Tibial nerve (tissue), 4 donors: ENCODE measurements at regions not wholly inside any gene's neighbourhood (a gene's known extent, or its start where the extent isn't known, plus 50 kb on each side); places are given as distances from the start of the nearest gene placed in this dataset.

Experiments
- EP300 ChIP-seq, 2 donors: sonication (generic); formaldehyde crosslinking; IDR thresholded peaks; one replicate each; pipeline ENCODE4 v1.6.1; 2017; ENCODE audit warnings: antibody characterized with exemption in 2 of 2, mild to moderate bottlenecking in 1 of 2
- TF ChIP-seq, protein P1 (sequence below), 5 experiments: fragments of 200-600 bp in 3 of 5; fragments of 450-650 bp in 2 of 5; sonication (generic) in 3 of 5; IDR thresholded peaks; one replicate each; pipeline ENCODE4 v1.5.1; 2016 to 2019; ENCODE audit warnings: antibody characterized with exemption in 5 of 5, mild to moderate bottlenecking in 3 of 5, moderate library complexity in 2 of 5

DNA sequence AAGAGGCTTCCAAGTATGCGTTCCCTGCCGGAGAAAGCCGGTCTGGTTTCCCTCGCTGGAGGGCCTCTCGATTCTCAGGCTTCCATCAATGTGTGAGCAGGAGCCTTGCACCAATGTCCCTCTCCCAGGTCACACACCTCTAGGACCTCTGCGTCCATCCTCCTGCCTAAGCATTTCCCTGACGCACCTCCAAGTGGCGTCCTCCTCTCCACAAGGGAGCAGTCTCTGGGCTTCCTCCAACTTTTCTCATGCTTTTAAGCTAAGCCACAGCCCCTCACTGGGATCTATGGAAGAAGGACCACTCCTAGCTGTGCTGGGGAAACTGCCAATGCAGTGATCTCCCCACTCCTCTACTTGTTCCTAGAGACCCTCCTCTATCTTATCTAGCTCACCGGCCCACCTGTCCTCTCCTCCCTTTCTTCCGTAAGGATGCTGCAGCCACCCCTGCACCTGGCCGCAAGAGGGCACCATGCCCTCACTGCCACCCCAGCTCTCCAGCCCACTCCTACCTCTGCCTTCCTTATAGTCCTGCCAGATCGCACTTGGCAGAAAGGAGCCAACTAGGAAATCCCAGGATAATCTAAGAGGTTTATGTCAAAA, 258.7 kb downstream of the LRFN2 start:
- no peak for TF ChIP-seq EP300 (IDR thresholded peaks at IDR 0.05)
- TF ChIP-seq, protein P1, sequence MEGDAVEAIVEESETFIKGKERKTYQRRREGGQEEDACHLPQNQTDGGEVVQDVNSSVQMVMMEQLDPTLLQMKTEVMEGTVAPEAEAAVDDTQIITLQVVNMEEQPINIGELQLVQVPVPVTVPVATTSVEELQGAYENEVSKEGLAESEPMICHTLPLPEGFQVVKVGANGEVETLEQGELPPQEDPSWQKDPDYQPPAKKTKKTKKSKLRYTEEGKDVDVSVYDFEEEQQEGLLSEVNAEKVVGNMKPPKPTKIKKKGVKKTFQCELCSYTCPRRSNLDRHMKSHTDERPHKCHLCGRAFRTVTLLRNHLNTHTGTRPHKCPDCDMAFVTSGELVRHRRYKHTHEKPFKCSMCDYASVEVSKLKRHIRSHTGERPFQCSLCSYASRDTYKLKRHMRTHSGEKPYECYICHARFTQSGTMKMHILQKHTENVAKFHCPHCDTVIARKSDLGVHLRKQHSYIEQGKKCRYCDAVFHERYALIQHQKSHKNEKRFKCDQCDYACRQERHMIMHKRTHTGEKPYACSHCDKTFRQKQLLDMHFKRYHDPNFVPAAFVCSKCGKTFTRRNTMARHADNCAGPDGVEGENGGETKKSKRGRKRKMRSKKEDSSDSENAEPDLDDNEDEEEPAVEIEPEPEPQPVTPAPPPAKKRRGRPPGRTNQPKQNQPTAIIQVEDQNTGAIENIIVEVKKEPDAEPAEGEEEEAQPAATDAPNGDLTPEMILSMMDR (IDR thresholded peaks at IDR 0.05), result peak in 1 of 5 experiments; percentile 9
